WTC11 (cell line): ENCODE measurements at regions not wholly inside any gene's neighbourhood (a gene's known extent, or its start where the extent isn't known, plus 50 kb on each side); places are given as distances from the start of the nearest gene placed in this dataset.

Experiments used
- ATAC-seq: fragments of 200-7000 bp; cut with Tn5 transposase; 2 replicates; pipeline ENCODE4 v1.10.0; 2021; ENCODE audit warnings: mild to moderate bottlenecking, moderate library complexity
- CTCF ChIA-PET: fragments of 300-600 bp; sonication (Branson Sonifier 250); formaldehyde crosslinking; loops from one replicate; lab custom pipeline; 2021; ENCODE audit warnings: antibody characterized with exemption; lab: Charles Lee
- POLR2A ChIA-PET: fragments of 350-600 bp; sonication (Branson Sonifier 250); formaldehyde crosslinking; loops from one replicate; lab custom pipeline; 2021; ENCODE audit warnings: antibody characterized with exemption; lab: Charles Lee
- DNase-seq: peaks from one replicate; pipeline ENCODE4 v3.0.0; 2021; ENCODE audit warnings: low spot score
- H3K27ac Mint-ChIP-seq: 2 replicates; pipeline ENCODE4 v1.8.0; 2021; ENCODE audit warnings: mixed read lengths
- H3K27me3 Mint-ChIP-seq: 2 replicates; pipeline ENCODE4 v1.8.0; 2021; ENCODE audit warnings: low read depth, mild to moderate bottlenecking, moderate library complexity, mixed read lengths
- H3K36me3 Mint-ChIP-seq: 2 replicates; pipeline ENCODE4 v1.8.0; 2021; ENCODE audit warnings: mixed read lengths
- H3K4me1 Mint-ChIP-seq: 2 replicates; pipeline ENCODE4 v1.8.0; 2022; ENCODE audit warnings: mixed read lengths
- H3K4me3 Mint-ChIP-seq: 2 replicates; pipeline ENCODE4 v1.8.0; 2021; ENCODE audit warnings: mild to moderate bottlenecking, moderate library complexity, mixed read lengths
- H3K9me3 Mint-ChIP-seq: 2 replicates; pipeline ENCODE4 v1.8.0; 2021; ENCODE audit warnings: mixed read lengths
- ATF3 ChIP-seq: sonication (generic); formaldehyde crosslinking; conservative IDR thresholded peaks from 2 replicates; pipeline ENCODE4 v1.8.1; 2022; ENCODE audit warnings: mild to moderate bottlenecking, missing genetic modification reagents
- ATF6 ChIP-seq: sonication (generic); formaldehyde crosslinking; IDR thresholded peaks from 2 replicates; pipeline ENCODE4 v1.8.1; 2023; ENCODE audit warnings: mild to moderate bottlenecking, missing genetic modification reagents
- CDX4 ChIP-seq: fragments of 250-450 bp; sonication (Bioruptor Pico); IDR thresholded peaks from 2 replicates; pipeline ENCODE4 v1.9.0; 2021; ENCODE audit warnings: moderate library complexity, mild to moderate bottlenecking, inconsistent platforms, borderline replicate concordance
- CREB1 ChIP-seq: sonication (generic); formaldehyde crosslinking; IDR thresholded peaks from 2 replicates; pipeline ENCODE4 v1.8.0; 2023; ENCODE audit warnings: mild to moderate bottlenecking, missing genetic modification reagents
- E2F1 ChIP-seq: sonication (generic); formaldehyde crosslinking; IDR thresholded peaks from 2 replicates; pipeline ENCODE4 v1.8.0; 2022; ENCODE audit warnings: mild to moderate bottlenecking, missing genetic modification reagents
- ELF4 ChIP-seq: sonication (generic); formaldehyde crosslinking; IDR thresholded peaks from 2 replicates; pipeline ENCODE4 v1.8.1; 2022; ENCODE audit warnings: low read depth, mild to moderate bottlenecking, moderate library complexity, missing genetic modification reagents
- ETV6 ChIP-seq: sonication (generic); formaldehyde crosslinking; IDR thresholded peaks from 2 replicates; pipeline ENCODE4 v1.8.1; 2022; ENCODE audit warnings: mild to moderate bottlenecking, missing genetic modification reagents
- FOXK1 ChIP-seq: sonication (generic); formaldehyde crosslinking; IDR thresholded peaks from 2 replicates; pipeline ENCODE4 v1.8.0; 2022; ENCODE audit warnings: mild to moderate bottlenecking, moderate library complexity, missing genetic modification reagents
- FOXP1 ChIP-seq: sonication (generic); formaldehyde crosslinking; IDR thresholded peaks from 2 replicates; pipeline ENCODE4 v1.8.0; 2022; ENCODE audit warnings: missing genetic modification reagents, mild to moderate bottlenecking, moderate library complexity, borderline replicate concordance
- HMGA2 ChIP-seq: fragments of 250-450 bp; sonication (Bioruptor Pico); IDR thresholded peaks from 2 replicates; pipeline ENCODE4 v1.4.0; 2021; ENCODE audit warnings: mild to moderate bottlenecking, moderate library complexity
- JUN ChIP-seq: sonication (generic); formaldehyde crosslinking; IDR thresholded peaks from 2 replicates; pipeline ENCODE4 v1.8.0; 2023; ENCODE audit warnings: mild to moderate bottlenecking, missing genetic modification reagents
- NR1H2 ChIP-seq: sonication (generic); formaldehyde crosslinking; IDR thresholded peaks from 2 replicates; pipeline ENCODE4 v1.9.0; 2021; ENCODE audit warnings: mild to moderate bottlenecking, moderate library complexity, missing genetic modification reagents
- SOX15 ChIP-seq: fragments of 250-450 bp; sonication (Bioruptor Pico); IDR thresholded peaks from 2 replicates; pipeline ENCODE4 v1.9.0; 2021; ENCODE audit warnings: mild to moderate bottlenecking
- STAT6 ChIP-seq: sonication (generic); formaldehyde crosslinking; conservative IDR thresholded peaks from 2 replicates; pipeline ENCODE4 v1.8.1; 2023; ENCODE audit warnings: mild to moderate bottlenecking, low read depth, missing genetic modification reagents, moderate library complexity
- TCF7 ChIP-seq: sonication (generic); formaldehyde crosslinking; IDR thresholded peaks from 2 replicates; pipeline ENCODE4 v1.8.0; 2022; ENCODE audit warnings: mild to moderate bottlenecking, low read depth, missing genetic modification reagents, moderate library complexity
- TEAD1 ChIP-seq: sonication (generic); formaldehyde crosslinking; IDR thresholded peaks from 2 replicates; pipeline ENCODE4 v1.8.0; 2022; ENCODE audit warnings: mild to moderate bottlenecking, missing genetic modification reagents
- ZNF121 ChIP-seq: sonication (generic); formaldehyde crosslinking; IDR thresholded peaks from 2 replicates; pipeline ENCODE4 v1.8.0; 2023; ENCODE audit warnings: missing genetic modification reagents
- ZNF263 ChIP-seq: sonication (generic); formaldehyde crosslinking; IDR thresholded peaks from 2 replicates; pipeline ENCODE4 v1.8.1; 2022; ENCODE audit warnings: low read depth, mild to moderate bottlenecking, moderate library complexity, missing genetic modification reagents
- ZNF317 ChIP-seq: sonication (generic); formaldehyde crosslinking; IDR thresholded peaks from 2 replicates; pipeline ENCODE4 v1.8.1; 2023; ENCODE audit warnings: low read depth, mild to moderate bottlenecking, moderate library complexity, missing genetic modification reagents, borderline replicate concordance
- ZNF416 ChIP-seq: fragments of 250-450 bp; sonication (Bioruptor Pico); IDR thresholded peaks from 2 replicates; pipeline ENCODE4 v1.9.0; 2021; ENCODE audit warnings: mild to moderate bottlenecking, inconsistent platforms
- ZNF532 ChIP-seq: fragments of 250-450 bp; sonication (Bioruptor Pico); IDR thresholded peaks from 2 replicates; pipeline ENCODE4 v1.9.0; 2021; ENCODE audit warnings: mild to moderate bottlenecking, borderline replicate concordance
- ZNF671 ChIP-seq: fragments of 250-450 bp; sonication (Bioruptor Pico); IDR thresholded peaks from 2 replicates; pipeline ENCODE4 v1.8.0; 2021; ENCODE audit warnings: mild to moderate bottlenecking

- Mint-ChIP-seq H3K9me3 (peaks cover 9% of the 10 kb centered on the region), H3K36me3 (no peaks in the 10 kb centered on the region), H3K4me3 (no peak overlapping the region), H3K27ac (no peak overlapping the region), H3K4me1 (peaks cover 17% of the 10 kb centered on the region), H3K27me3 (no peaks in the 10 kb centered on the region; the same call in 1 of the 2 replicates)
- DNase-seq (no peak), ATAC-seq (no peak)
- ChIA-PET CTCF (no interaction called here), POLR2A (no interaction called here)
- TF ChIP-seq JUN (CRISPR knock-in tag) (no peak), ATF3 (CRISPR knock-in tag) (no peak), ZNF671 (CRISPR knock-in tag) (no peak), STAT6 (no peak), TCF7 (no peak), CREB1 (CRISPR knock-in tag) (no peak), FOXP1 (no peak), TEAD1 (CRISPR knock-in tag) (no peak), NR1H2 (CRISPR knock-in tag) (no peak), ZNF416 (CRISPR knock-in tag) (no peak), ZNF532 (CRISPR knock-in tag) (no peak), CDX4 (no peak)
Measured at GRCh38 chr22:26921726-26922125, 264.3 kb downstream of the MIAT start.

GRCh38 chr22:26922806-26923205 lies 265.4 kb downstream of the MIAT start:
- no peak overlapping the region for H3K4me3 Mint-ChIP-seq
- H3K27me3 Mint-ChIP-seq = no peaks in the 10 kb centered on the region; the same call in 1 of the 2 replicates
- POLR2A ChIA-PET = no interaction called here
- H3K4me1 Mint-ChIP-seq = peaks cover 17% of the 10 kb centered on the region
- DNase-seq (peak; percentile 74), ATAC-seq (peak; percentile 91)
- no peaks in the 10 kb centered on the region for H3K36me3 Mint-ChIP-seq
- peaks cover 6% of the 10 kb centered on the region for H3K9me3 Mint-ChIP-seq
- CTCF ChIA-PET = interaction anchor here (1.0 kb wide), 1 partner anchor 166 kb away, joined by 3 read pairs; no protein-coding TSS in a partner anchor
- no peak overlapping the region; the same call in 1 of the 2 replicates for H3K27ac Mint-ChIP-seq
- TF ChIP-seq ETV6 (CRISPR knock-in tag) (peak; percentile 45; the same call in 1 of the 2 replicates), FOXK1 (0 out of 2 replicates have a peak, but pooled peaks have one; percentile 20), ELF4 (CRISPR knock-in tag) (no peak), ATF6 (no peak), E2F1 (peak; percentile 82), HMGA2 (no peak), TCF7 (no peak), ZNF121 (CRISPR knock-in tag) (no peak), SOX15 (CRISPR knock-in tag) (no peak), ZNF317 (no peak), TEAD1 (CRISPR knock-in tag) (peak; percentile 61), ZNF263 (CRISPR knock-in tag) (no peak)
